ENCODE measurements at regions not wholly inside any gene's neighbourhood (a gene's known extent, or its start where the extent isn't known, plus 50 kb on each side); places are given as distances from the start of the nearest gene placed in this dataset.

DNA sequence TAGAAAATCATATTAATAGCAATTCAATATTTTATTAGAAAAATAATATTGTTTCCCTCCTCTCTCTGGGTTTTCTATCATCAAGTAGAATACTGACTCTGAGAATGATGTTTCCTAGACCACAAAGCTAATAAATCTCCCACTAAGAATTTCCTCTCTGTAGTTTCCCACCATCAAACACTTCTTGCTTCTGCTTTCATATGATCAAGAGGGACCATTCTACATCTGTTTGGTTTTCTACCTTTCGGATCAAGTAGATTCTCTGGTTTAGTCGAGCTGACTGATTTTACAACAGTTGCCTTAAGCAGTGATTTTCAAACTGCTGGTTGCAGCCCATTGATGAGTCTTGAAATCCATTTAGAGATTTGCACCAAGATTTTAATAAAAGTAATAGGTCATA is 240.2 kb upstream of the PTBP2 start:
- TF ChIP-seq, protein P1, sequence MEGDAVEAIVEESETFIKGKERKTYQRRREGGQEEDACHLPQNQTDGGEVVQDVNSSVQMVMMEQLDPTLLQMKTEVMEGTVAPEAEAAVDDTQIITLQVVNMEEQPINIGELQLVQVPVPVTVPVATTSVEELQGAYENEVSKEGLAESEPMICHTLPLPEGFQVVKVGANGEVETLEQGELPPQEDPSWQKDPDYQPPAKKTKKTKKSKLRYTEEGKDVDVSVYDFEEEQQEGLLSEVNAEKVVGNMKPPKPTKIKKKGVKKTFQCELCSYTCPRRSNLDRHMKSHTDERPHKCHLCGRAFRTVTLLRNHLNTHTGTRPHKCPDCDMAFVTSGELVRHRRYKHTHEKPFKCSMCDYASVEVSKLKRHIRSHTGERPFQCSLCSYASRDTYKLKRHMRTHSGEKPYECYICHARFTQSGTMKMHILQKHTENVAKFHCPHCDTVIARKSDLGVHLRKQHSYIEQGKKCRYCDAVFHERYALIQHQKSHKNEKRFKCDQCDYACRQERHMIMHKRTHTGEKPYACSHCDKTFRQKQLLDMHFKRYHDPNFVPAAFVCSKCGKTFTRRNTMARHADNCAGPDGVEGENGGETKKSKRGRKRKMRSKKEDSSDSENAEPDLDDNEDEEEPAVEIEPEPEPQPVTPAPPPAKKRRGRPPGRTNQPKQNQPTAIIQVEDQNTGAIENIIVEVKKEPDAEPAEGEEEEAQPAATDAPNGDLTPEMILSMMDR (conservative IDR thresholded peaks at IDR 0.05; ENCODE audit: low read length) = no peak
- no peak for TF ChIP-seq EZH2phosphoT487 (IDR thresholded peaks at IDR 0.05; ENCODE audit: borderline replicate concordance)
